NCI-H1417 treated with DMSO at 0.1 percent for 48 hours (cell line): ENCODE measurements at regions not wholly inside any gene's neighbourhood (a gene's known extent, or its start where the extent isn't known, plus 50 kb on each side); places are given as distances from the start of the nearest gene placed in this dataset.
"Not testable (repeated sequence)": the region's sequence is repeated elsewhere in the genome, so short reads cannot be mapped to it uniquely, and the experiment has no call there.

Source experiments
- DNase-seq: peaks from one replicate; lab custom pipeline; 2025; lab: John Stamatoyannopoulos, UW

DNA sequence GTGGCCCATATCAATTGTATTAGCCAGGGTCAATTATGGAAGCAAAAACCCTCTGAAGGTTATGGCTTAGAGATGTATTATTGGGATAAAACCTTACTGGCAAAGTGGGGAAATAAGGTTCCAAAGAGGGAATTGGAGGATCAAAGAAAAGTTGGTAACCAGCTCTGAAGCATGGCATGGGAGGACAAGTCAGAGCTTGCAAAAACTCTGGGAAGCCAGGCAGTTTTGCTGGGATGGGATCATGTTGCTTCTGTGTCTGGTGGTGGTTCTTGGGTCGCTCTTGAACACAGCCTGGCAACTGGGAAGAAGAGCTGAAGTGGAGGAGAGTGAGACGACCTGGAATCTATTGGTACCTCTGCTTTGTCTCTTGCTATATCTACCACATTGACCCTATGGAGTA lies 162.6 kb downstream of the PMAIP1 start:
- DNase-seq = no peak

DNA sequence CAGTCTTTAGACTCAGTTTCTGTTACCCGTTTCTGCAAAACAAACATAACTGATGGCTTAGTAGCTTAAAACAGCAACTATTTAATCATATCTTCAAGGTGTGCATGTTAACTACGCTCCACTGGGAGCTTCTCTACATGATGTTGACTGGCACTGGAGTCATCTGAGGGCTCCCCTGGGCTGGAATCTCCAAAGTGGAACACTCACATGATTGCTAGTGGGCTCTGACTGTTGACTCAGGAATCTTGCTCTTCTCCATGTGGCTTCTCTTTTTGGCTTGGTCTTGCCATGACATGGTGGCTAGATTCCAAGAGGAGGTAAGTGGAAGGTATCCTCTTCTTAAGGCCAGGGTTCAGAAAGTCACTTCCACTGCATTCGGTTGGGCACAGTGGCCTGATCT lies 160.8 kb downstream of the PMAIP1 start:
- no peak for DNase-seq

DNA sequence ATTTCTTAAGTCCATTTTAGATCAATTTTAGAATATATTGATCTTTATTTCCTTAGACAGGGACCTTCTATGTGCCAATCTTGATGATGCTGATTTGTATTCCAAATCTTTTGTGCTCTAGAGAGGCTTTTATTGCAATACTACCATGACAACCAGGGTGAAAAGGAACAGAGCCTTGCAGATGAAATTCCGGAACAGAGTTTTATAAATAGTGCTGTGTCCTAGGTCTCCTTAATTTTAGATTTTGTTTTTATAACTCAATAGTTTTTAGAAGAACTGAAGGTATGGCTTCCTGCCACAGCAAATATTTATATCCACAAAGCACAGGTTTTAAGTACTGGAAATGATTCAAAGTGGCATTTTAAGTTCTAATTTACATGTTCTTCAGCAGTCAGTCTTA lies 160.2 kb downstream of the PMAIP1 start:
- DNase-seq = no peak

DNA sequence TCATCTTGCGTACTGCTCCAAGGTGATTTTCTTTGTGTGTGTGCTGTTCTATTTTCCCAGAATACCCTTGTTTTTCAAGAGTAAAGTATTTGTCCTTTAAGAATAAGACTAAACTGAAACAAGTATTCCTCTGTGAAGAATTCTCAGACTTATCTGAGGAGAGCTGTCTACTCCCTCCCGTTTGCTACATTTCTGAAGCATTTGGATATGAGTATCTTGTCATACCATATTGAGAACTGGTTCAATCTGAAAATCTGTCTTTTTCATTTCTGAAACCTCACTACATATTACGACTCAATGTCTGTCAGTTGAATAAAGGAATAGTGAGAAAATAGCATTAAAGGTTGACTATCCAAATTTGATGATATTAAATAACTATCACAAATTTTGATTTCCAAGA lies 159.4 kb downstream of the PMAIP1 start:
- no peak for DNase-seq

DNA sequence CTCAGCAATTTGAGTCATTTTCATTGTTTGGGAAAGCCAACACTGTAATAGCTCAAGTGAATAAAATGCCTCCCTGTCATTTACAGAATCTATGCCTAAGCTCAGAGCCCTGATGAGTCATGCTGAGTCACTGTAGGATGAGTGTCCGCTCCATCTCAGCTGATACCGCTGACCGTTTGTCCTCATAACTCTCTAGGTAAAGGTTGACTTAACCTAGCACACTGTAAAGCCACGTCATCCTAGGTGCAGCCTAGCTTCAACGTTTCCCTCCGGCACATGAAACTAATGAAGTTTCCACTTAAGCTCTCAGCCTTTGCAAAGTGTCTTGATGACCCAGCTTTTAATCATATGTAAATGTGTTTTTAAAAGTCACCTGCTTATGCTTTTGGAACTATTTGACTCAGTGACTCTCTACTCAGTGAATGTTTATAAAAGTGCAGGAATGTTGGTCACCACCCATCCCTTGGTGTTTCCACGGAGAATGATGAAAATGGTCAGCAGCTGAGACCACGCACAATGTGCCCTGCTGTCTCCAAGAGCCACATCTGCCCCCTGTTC lies 154.0 kb downstream of the PMAIP1 start:
- no peak for DNase-seq

DNA sequence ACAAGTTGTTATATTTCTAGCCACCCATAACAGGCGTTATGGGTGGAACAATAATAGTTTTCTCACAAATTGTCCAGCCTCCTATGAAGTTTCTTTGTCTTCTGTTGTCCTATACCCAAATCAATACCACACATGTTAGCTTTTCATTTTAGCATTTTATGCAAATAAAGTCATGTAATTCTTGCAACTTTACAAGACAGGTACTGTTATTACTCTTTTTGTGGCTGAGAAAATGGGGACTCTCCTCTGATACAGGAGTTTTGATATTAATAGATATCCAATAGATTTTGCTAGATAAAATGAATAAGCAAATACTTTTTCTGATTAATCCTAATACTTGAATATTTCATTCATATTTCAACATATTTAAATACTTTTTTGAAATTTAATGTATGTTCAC lies 151.0 kb downstream of the PMAIP1 start:
- DNase-seq = no peak

DNA sequence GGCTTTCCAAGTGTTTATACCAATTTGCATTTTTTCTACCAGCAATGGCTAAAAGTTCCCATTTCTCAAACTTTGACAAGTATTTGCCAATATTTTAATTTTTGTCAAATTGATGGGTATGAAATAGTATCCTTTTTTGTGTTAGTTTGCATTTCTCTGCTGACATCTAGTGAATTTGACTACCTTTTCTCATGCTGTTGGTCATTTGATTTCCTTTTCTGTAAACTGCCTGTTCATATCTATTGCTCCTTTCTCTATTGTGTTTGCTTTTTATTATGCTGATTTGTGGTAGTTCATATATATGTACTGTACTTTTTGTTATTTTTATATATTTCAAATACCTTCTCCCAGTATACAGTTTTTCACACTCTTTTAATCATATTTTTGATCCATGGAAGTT lies 149.4 kb downstream of the PMAIP1 start:
- no peak for DNase-seq

DNA sequence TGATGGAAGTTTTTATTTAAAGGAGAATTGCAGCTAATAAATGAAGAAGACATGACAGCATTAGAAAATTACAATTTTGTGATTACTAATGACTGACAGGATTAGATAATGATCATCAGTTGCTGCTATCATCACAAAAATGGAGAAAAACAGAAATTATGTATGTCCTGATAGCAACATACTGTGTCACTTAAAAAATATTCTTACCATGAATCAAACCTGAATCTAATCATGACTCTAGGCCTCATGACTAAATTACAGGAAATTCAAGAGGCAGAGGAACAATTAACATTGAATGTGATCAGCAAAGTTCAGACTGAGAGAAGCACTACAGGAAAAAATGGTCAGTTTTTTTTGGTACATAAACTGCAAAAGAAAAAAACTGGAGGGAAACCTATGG lies 147.8 kb downstream of the PMAIP1 start:
- DNase-seq = no peak

DNA sequence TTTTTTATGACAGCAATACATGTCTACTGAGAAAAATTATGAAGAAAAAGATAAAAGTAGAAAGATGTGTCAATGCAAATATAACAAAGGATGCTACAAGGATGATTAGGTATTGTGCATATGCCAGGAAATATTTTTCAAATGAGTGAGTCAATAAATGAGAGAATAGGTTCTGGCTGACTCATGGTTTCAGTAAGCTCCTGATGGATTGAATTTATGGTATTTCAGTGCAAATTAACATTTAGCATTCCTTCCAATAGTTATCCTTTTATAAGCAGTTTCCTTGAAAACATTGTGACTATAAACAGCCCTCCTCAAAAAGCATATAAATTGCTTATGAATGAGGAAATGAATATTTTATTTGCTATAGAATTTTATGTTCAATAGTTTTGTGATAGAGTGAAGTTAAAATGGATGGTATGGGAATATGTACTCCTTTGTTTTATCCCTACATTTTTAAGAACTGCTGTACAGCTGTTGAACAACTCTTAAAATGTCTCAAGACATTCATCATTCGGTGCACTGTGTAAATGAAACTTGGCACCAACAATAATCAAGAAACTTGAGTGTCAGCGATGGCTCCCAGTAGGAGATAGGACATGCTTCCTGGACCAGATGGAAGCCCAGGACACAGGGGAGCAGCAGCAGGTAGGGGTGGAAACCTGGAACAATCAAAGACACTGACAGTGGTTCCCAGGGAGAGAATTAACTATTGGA lies 144.7 kb downstream of the PMAIP1 start:
- DNase-seq = no peak

DNA sequence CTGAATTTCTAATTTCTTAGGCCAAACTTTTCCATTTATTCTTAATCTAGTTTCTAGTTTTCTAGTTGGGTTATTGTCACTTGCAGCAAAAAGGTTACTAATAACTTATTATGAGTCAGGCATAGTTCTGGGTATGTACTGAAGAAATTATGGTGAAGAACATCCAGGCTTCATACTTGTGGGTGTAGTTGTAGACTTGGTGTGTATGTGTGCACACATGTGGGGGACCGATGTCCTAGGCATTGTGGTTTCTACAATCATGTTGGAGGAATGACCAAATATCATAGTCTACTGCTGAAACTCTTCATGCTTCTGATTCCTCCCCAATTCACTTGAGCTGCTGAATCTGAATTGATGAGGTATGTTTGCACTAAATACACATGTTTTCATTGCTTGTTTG lies 141.2 kb downstream of the PMAIP1 start:
- no peak for DNase-seq

DNA sequence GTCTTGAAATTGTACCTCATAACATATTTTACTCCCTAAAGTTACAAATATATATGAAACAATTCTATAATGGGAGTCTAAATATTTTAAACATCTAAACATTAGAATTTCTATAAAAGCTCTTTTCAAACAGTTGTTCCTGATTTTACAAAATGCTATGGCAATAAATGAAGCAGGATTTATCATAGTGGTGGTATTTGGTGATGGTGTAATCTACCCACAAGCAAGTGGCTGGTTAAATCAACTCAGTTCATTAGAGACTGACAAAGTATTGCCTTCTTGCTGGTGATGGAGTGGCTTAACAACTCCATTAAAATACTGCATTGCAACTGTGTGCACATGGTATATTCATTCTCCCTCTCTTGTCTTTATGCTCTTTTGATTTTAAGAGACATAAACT lies 138.9 kb downstream of the PMAIP1 start:
- no peak for DNase-seq

DNA sequence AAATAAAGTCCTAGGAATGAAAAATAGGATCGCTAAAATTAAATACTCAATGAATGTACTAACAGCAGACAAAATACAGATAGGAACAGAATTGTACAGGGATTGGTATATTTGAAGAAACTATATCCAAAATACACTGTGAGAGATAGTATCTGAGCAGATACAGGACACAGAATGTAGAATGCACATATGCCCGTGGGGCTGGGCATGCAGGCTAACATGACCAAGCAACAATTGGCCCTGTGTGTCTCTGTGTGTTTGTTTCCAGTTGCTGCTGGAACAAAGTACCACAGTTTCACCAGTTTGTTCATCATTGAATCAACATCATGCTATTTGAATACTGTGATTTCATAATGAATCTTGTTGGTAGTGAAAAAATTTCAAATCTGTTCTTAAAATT lies 127.6 kb downstream of the PMAIP1 start:
- DNase-seq = no peak

DNA sequence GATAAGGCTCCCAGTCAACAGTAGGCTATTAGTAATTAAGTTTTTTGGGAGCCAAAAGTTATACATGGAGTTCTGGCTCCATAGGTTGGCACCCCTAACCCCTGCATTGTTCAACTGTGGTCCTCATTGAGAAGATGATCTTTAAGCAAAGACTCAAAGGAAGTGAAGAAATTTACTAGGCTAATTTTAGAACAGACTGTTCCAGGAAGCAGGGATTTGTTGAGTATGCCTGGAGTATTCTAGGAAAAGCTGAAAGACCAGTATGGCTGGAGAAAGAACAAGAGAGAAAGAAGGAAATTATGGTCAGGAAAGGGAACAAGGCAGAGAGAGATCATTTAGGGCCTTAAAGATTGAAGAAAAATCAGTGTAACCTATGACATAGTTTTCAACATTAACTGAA lies 125.1 kb downstream of the PMAIP1 start:
- no peak for DNase-seq

DNA sequence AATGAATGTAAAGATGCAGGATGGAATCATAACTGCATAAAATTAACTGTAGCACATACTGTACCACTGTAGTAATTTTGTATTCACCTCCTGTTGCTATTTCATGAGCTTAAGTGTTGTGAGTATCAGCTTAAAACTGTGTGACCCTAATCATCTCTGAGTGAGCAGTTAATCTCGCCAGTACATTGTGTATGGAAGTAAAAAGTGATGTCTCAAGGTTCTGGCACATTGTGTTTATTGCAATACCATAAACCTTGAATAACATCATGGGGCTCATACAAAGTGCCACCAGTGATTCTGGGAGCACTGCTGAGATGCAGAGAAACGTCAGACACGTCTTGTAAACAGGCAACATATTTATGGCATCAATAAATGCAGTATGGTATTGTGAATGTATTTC lies 124.5 kb downstream of the PMAIP1 start:
- DNase-seq = no peak

DNA sequence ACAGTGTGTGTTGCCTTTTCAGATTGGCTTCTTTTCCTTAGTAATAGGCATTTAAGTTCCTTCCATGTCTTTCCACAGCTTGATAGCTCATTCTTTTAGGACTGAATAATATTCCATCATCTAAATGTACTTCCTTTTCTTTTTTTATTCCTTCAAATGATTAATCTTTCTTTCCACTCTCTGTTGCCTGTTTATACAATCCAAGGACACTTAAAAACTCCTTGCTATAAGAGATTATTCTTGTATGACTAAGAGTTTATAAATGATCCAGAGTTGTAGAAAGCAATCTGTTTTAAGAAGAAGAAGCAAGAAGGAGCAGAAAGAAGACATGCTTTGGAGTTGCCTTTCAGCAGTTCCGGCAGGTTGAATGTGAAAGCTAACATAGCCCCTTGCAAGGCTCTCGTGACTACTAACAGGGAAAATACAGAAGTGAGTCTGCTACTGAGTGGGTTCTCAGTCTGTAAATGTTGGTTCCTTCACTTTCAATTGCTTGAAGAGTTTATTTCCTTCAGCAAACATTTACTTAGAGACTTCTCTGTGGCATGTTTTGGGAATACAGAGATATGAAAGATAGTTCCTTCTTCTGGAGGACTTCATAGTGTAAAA lies 123.0 kb downstream of the PMAIP1 start:
- no peak for DNase-seq

DNA sequence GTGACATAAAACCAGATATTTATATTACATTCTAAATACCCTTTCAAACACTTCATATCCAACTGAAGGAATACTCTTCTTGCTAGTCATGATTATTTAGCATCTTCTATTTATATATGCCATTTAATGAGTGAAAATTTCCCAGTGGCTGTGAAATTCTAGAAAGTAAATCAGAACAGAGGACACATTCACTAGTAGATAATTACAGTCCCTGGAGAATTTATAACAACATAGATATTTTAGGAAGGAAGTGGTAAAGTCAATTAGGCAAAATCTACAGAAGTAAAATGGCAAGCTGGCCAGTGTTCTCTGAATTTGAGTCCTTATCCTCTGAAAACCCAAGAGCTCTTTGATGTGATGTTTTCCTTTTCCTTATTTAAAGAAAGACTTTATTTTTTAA lies 121.8 kb downstream of the PMAIP1 start:
- no peak for DNase-seq

DNA sequence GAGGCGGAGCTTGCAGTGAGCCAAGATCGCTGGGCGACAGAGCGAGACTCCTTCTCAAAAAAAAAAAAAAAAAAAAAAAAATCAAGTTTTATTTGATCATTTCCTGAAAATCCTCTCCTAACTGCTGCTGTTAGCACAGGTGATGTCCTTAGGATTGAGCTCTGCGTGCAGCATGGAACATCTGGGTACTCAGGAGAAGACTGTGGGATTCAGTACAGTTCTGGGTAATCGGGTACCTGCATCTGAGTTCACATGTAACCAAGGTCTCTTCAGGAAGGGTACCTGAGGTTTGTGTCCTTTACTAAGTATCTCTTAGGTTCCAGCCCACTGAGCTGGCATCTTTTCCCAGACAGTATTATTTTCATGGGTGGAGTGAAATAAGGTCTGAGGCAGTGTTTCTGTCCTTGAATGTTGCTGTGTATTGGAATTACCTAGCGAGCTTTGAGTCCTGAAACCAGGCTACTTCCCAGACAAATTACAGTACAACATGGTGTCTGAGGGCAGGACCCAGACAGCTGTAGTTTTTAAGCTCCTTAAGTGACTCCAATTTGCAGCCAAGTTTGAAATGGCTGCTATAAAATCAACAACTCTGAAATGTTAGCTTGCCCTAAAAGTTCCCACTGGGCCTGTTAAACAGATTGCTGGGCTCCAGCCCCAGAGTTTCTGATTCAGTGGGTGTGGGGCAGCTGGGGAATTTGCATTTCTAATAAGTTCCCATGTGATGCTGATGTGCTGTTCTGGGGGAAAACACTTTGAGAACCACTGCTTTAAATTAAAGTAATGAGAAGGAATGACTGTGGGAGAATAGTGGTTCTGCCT lies 120.5 kb downstream of the PMAIP1 start:
- DNase-seq = no peak

DNA sequence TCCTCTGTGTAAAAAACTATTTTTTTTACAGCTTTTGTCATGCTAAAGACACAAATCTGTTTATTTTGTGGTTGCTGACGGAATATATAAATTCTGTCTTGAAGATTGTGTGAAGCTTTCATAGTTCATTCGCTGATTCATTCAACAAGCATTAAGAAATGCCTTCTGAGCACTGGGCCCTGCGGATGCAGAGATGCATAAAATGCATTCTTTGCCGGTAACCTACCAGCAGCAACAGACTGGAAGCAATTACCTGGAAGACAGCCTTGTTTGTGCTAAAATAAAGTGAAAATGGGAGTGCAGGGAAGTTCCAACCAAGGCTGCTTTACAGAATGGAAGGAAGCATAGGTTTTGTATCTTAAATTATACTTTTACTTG lies 119.7 kb downstream of the PMAIP1 start:
- DNase-seq = no peak

DNA sequence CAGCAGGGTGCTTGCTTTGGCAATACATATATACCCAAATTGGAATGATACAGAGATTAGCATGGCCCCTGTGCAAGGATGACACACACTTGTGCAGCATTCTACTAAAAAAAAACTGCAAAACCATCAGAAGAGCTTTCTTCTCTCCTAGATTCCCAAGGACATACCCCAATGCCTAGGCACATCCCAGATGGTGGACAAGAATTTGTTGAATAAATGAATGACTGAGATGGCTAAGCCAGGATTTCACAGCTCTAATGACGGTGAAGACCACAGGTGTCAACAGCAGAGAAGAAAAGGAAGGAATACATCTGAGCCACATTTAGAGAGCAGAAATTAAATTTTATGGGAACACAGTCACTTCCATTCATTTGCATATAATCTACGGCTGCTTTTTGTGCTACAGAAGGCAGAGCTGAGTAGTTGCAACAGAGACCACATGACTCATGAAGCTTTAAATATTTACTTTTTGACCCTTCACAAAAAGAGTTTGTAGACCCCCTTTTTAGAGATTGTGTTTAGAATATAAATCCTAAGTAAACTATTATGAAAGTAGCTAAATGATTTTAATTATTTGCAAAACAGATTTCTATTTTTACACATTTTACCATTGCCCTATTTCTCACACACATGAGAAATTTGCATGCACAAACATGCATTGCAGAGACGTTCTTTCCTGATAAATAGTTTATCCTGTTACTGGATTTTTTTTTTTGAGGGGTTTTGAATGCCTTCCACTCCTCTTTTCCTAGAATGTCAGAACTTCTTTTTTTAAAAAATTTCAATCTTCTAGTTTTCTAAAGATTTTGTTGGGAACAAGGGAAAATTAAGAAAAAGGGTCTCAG lies 119.0 kb downstream of the PMAIP1 start:
- no peak for DNase-seq

DNA sequence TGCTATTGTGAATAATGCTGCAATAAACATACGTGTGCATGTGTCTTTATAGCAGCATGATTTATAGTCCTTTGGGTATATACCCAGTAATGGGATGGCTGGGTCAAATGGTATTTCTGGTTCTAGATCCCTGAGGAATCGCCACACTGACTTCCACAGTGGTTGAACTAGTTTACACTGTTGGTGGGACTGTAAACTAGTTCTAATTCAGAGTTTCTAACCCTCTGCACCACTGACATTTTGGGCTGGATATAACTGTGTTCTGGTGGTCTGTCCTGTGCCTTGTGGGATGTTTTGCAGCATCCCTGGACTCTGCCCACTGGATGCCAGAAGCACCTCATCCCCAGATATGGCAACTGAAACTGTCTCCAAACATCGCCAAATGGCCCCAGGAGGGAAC lies 118.3 kb downstream of the PMAIP1 start:
- DNase-seq = not testable (repeated sequence)

DNA sequence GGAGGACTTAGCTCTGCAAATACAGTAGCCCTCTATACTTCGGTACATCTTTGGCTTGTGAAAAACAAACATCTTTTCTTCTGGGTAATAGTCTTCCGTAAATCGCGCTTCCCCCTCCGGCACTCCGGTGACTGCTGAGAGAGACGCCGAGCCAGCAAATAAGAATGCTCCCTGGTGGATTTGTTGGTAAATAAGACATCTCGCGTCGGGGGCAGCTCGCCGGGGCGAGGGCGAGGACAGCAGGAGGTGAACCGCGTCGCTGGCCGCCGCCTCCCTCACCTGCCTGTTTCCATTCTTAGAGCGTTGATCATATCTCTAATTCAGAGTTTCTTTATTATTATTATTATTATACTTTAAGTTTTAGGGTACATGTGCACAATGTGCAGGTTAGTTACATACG lies 117.6 kb downstream of the PMAIP1 start:
- no peak for DNase-seq

DNA sequence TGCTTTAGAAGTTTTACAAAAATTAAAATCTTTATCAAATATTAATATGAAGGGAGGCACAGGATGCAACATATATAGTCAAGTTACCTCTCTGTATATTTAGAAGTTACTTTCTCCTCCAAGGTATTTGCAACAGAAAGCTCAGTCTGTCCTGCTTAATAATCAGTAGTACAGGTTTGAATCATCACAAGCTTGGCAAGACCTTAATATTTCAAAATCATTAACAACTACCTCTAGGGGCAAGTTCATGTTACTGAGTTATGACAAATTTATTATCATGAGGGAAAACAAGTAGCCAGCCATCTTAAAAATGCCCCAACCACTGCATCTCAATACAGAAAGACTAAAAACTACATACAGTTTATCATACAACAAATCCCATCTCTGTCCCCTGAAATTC lies 116.0 kb downstream of the PMAIP1 start:
- DNase-seq = not testable (repeated sequence)
